Smooth muscle cell (in vitro differentiated cells): ENCODE measurements at regions not wholly inside any gene's neighbourhood (a gene's known extent, or its start where the extent isn't known, plus 50 kb on each side); places are given as distances from the start of the nearest gene placed in this dataset.

Experiments
- DNase-seq: peaks from one replicate; lab custom pipeline; 2025; ENCODE audit not compliant: unreplicated experiment; lab: John Stamatoyannopoulos, UW
- H2AFZ ChIP-seq: fragments of 200-600 bp; sonication (generic); 2 replicates; pipeline ENCODE4 v1.6.0; 2016; ENCODE audit warnings: antibody characterized with exemption, low read depth, mild to moderate bottlenecking
- H3F3A ChIP-seq: fragments of 200-600 bp; sonication (generic); 2 replicates; pipeline ENCODE4 v1.6.0; 2017; ENCODE audit warnings: antibody characterized with exemption, low read depth
- H3K27ac ChIP-seq: fragments of 200-600 bp; sonication (generic); 2 replicates; pipeline ENCODE4 v1.5.1; 2016; ENCODE audit warnings: low read depth, mild to moderate bottlenecking
- H3K27me3 ChIP-seq: fragments of 200-600 bp; sonication (generic); 2 replicates; pipeline ENCODE4 v1.6.1; 2016; ENCODE audit warnings: low read depth, mild to moderate bottlenecking
- H3K36me3 ChIP-seq: fragments of 200-600 bp; sonication (generic); 2 replicates; pipeline ENCODE4 v1.5.1; 2016; ENCODE audit warnings: low read depth
- H3K4me1 ChIP-seq: fragments of 200-600 bp; sonication (generic); 2 replicates; pipeline ENCODE4 v1.5.1; 2016; ENCODE audit warnings: low read depth
- H3K4me2 ChIP-seq: fragments of 200-600 bp; sonication (generic); 2 replicates; pipeline ENCODE4 v1.6.0; 2016; ENCODE audit warnings: mild to moderate bottlenecking
- H3K4me3 ChIP-seq: fragments of 200-600 bp; sonication (generic); 2 replicates; pipeline ENCODE4 v1.5.1; 2016; ENCODE audit warnings: mild to moderate bottlenecking
- H3K79me2 ChIP-seq: fragments of 200-600 bp; sonication (generic); 2 replicates; pipeline ENCODE4 v1.6.0; 2016; ENCODE audit warnings: low read depth, mild to moderate bottlenecking
- H3K9ac ChIP-seq: fragments of 200-600 bp; sonication (generic); 2 replicates; pipeline ENCODE4 v1.6.0; 2016; ENCODE audit warnings: low read depth
- H3K9me3 ChIP-seq: fragments of 200-600 bp; sonication (generic); replicated peaks from 2 replicates; pipeline ENCODE4 v1.5.1; 2016; ENCODE audit warnings: low read depth
- H4K20me1 ChIP-seq: fragments of 200-600 bp; sonication (generic); 2 replicates; pipeline ENCODE4 v1.6.0; 2016; ENCODE audit warnings: low read depth
- CTCF ChIP-seq: fragments of 200-600 bp; sonication (generic); IDR thresholded peaks from 2 replicates; pipeline ENCODE4 v1.5.1; 2017; ENCODE audit warnings: borderline replicate concordance, mild to moderate bottlenecking, antibody characterized with exemption; ENCODE audit not compliant: insufficient read depth, poor library complexity, severe bottlenecking
- WGBS: methylation state at CpG from one replicate; pipeline ENCODE4 v1.1.7; 2016; ENCODE audit warnings: low lambda C conversion rate; 5-methylcytosine and 5-hydroxymethylcytosine counted together

- no peak for TF ChIP-seq CTCF
- no peaks in the 10 kb centered on the region for H3K27me3 ChIP-seq
- H3K27ac ChIP-seq, result peak overlapping the region; percentile 83
- peak overlapping the region; percentile 59 for H3K9ac ChIP-seq
- DNase-seq, result peak; percentile 60
- peak overlapping the region; percentile 23 for H3K4me3 ChIP-seq
- no peaks in the 10 kb centered on the region for H4K20me1 ChIP-seq
- peak overlapping the region; percentile 75 for H3K4me2 ChIP-seq
- peaks cover 7% of the 10 kb centered on the region for H3F3A ChIP-seq
- H2AFZ ChIP-seq, result no peak overlapping the region
- 25% methylated on average over 28 of the region's 28 CpGs for WGBS
- no peaks in the 10 kb centered on the region for H3K4me1 ChIP-seq
- no peaks in the 10 kb centered on the region for H3K9me3 ChIP-seq
- no peaks in the 10 kb centered on the region for H3K79me2 ChIP-seq
- H3K36me3 ChIP-seq, result no peaks in the 10 kb centered on the region
Measured at GRCh38 chr2:235263205-235264120, 230.4 kb upstream of the AGAP1 start.

- Histone ChIP-seq H2AFZ (no peak overlapping the region), H3K4me1 (no peaks in the 10 kb centered on the region), H3K9ac (peak overlapping the region; percentile 59), H4K20me1 (no peaks in the 10 kb centered on the region), H3K9me3 (no peaks in the 10 kb centered on the region), H3K27me3 (no peaks in the 10 kb centered on the region), H3K4me3 (peak overlapping the region; percentile 23), H3K79me2 (no peaks in the 10 kb centered on the region), H3K4me2 (peak overlapping the region; percentile 75), H3K27ac (peak overlapping the region; percentile 83), H3F3A (peaks cover 7% of the 10 kb centered on the region), H3K36me3 (no peaks in the 10 kb centered on the region)
- no peak for DNase-seq
- no peak for TF ChIP-seq CTCF
- WGBS, result 89% methylated on average over 1 of the region's 1 CpG
Measured at GRCh38 chr2:235264121-235264493, 229.7 kb upstream of the AGAP1 start.

- no peaks in the 10 kb centered on the region for H3K9me3 ChIP-seq
- no peaks in the 10 kb centered on the region for H3K4me1 ChIP-seq
- H3K27me3 ChIP-seq, result no peaks in the 10 kb centered on the region
- H3K27ac ChIP-seq, result peak overlapping the region; percentile 83
- H3K79me2 ChIP-seq, result no peaks in the 10 kb centered on the region
- WGBS, result 93% methylated on average over 8 of the region's 8 CpGs
- H3K4me2 ChIP-seq, result no peak overlapping the region
- H3K9ac ChIP-seq, result no peak overlapping the region
- DNase-seq, result no peak
- no peak overlapping the region for H2AFZ ChIP-seq
- no peaks in the 10 kb centered on the region for H4K20me1 ChIP-seq
- TF ChIP-seq CTCF, result no peak
- peaks cover 7% of the 10 kb centered on the region for H3F3A ChIP-seq
- H3K36me3 ChIP-seq, result no peaks in the 10 kb centered on the region
- no peak overlapping the region for H3K4me3 ChIP-seq
Measured at GRCh38 chr2:235264512-235264911, 229.3 kb upstream of the AGAP1 start.

- Histone ChIP-seq H3K4me3 (no peak overlapping the region), H3K9ac (no peak overlapping the region), H3K27me3 (no peaks in the 10 kb centered on the region), H3K4me1 (peaks cover 1% of the 10 kb centered on the region), H2AFZ (no peak overlapping the region), H4K20me1 (no peaks in the 10 kb centered on the region), H3K79me2 (no peaks in the 10 kb centered on the region), H3K36me3 (no peaks in the 10 kb centered on the region), H3K4me2 (no peak overlapping the region), H3K27ac (peak overlapping the region; percentile 6), H3K9me3 (no peaks in the 10 kb centered on the region), H3F3A (peaks cover 8% of the 10 kb centered on the region)
- no peak for DNase-seq
- 60% methylated on average over 9 of the region's 9 CpGs for WGBS
- no peak for TF ChIP-seq CTCF
Measured at GRCh38 chr2:235265348-235265965, 228.4 kb upstream of the AGAP1 start.
